NCI-H748 treated with DMSO at 0.1 percent for 48 hours (cell line): ENCODE measurements at regions not wholly inside any gene's neighbourhood (a gene's known extent, or its start where the extent isn't known, plus 50 kb on each side); places are given as distances from the start of the nearest gene placed in this dataset.
A peak's percentile ranks its signal among the peaks of the same experiment; 100 is the strongest.

Experiments used
- DNase-seq: peaks from one replicate; lab custom pipeline; 2025; lab: John Stamatoyannopoulos, UW

- DNase-seq = peak; percentile 19
Observed at GRCh38 chr5:24714746-24715145, 70.0 kb upstream of the CDH10 start.

GRCh38 chr5:24712947-24713346 lies 68.2 kb upstream of the CDH10 start:
- DNase-seq = no peak

- no peak for DNase-seq
Observed at GRCh38 chr5:24712047-24712446, 67.3 kb upstream of the CDH10 start.

GRCh38 chr5:24703934-24704333 lies 59.2 kb upstream of the CDH10 start:
- DNase-seq = peak; percentile 35
